ENCODE measurements at regions not wholly inside any gene's neighbourhood (a gene's known extent, or its start where the extent isn't known, plus 50 kb on each side); places are given as distances from the start of the nearest gene placed in this dataset.

DNA sequence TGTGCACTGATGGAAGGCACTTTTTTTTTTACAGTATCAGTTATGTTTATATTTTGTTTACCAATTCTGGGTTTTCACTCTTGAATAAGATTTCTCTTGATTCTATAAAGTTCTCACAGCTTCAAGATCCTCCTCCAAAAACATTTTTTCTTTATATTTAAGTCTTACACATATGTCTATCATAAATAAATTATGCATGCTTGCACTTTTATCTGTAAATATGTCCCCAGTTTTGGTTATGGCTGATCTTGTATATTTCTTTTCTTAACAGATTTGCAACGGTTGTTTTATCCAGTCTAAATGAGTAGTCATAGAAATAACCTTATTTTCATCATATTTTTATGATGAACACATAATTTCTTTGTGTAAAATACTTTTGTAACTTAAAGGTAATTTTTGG, 1456.5 kb downstream of the MRPL39 start:
- Histone ChIP-seq H3K4me1 (no peaks in the 10 kb centered on the region), H3K27ac (no peak overlapping the region), H3K4me3 (no peak overlapping the region), H3K27me3 (no peaks in the 10 kb centered on the region), H3K9me3 (no peaks in the 10 kb centered on the region), H3K36me3 (no peaks in the 10 kb centered on the region)
- intact Hi-C loops (cut with DNase I): no loop called here
- no peak for DNase-seq (ENCODE audit: extremely low spot score in 2 of 2)
- TF ChIP-seq, protein P1, sequence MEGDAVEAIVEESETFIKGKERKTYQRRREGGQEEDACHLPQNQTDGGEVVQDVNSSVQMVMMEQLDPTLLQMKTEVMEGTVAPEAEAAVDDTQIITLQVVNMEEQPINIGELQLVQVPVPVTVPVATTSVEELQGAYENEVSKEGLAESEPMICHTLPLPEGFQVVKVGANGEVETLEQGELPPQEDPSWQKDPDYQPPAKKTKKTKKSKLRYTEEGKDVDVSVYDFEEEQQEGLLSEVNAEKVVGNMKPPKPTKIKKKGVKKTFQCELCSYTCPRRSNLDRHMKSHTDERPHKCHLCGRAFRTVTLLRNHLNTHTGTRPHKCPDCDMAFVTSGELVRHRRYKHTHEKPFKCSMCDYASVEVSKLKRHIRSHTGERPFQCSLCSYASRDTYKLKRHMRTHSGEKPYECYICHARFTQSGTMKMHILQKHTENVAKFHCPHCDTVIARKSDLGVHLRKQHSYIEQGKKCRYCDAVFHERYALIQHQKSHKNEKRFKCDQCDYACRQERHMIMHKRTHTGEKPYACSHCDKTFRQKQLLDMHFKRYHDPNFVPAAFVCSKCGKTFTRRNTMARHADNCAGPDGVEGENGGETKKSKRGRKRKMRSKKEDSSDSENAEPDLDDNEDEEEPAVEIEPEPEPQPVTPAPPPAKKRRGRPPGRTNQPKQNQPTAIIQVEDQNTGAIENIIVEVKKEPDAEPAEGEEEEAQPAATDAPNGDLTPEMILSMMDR (IDR thresholded peaks at IDR 0.05): no peak
- no peak for TF ChIP-seq POLR2A (IDR thresholded peaks at IDR 0.05)
- TF ChIP-seq POLR2AphosphoS5 (IDR thresholded peaks at IDR 0.05; ENCODE audit: insufficient read depth in 1 of 2, low read depth in 1 of 2): no peak

DNA sequence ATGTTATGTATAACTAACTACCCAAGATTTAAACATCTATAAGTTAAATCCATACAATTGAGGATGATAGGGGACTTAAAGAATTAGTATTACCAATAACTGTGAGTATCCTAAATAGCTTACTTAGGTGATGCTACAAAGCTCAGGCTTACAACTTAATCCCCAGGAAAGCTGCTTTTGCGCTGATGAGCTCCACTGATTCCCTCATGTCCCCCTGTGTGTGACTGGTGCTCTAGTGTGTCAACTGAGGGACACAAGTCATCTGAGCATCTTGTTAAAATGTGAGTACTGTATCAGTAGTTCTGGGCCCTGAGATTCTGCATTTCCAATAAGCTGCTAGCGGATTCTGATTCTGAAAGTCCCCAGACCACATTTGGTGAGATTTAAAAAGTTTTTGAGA, 1458.8 kb downstream of the MRPL39 start:
- no peaks in the 10 kb centered on the region for H3K9me3 ChIP-seq
- no peaks in the 10 kb centered on the region for H3K27me3 ChIP-seq
- no peaks in the 10 kb centered on the region for H3K4me1 ChIP-seq
- no peak overlapping the region for H3K4me3 ChIP-seq
- no peak for DNase-seq (ENCODE audit: extremely low spot score in 2 of 2)
- H3K27ac ChIP-seq: no peak overlapping the region
- no peaks in the 10 kb centered on the region for H3K36me3 ChIP-seq
- intact Hi-C loops (cut with DNase I): no loop called here
- no peak for TF ChIP-seq POLR2A (IDR thresholded peaks at IDR 0.05)
- no peak for TF ChIP-seq POLR2AphosphoS5 (IDR thresholded peaks at IDR 0.05; ENCODE audit: insufficient read depth in 1 of 2, low read depth in 1 of 2)
- TF ChIP-seq, protein P1 (IDR thresholded peaks at IDR 0.05): no peak

DNA sequence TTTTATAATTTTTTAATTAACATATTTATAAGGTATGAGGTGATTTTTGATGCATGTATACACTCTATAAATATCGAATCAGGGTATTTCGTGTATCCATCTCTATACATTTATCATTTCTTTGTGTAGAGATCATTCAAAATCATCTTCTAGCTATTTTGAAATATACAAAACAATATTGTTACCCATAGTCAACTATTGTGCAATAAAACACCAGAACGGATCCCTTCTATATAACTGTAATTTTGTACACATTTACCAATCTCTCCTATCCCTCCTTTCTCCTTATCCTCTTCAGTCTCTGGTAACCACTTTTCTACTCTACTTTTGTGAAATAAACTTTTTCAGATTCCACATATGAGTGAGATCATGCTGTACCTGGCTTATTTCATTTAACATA, 1459.6 kb downstream of the MRPL39 start:
- H3K27ac ChIP-seq: no peak overlapping the region
- no peaks in the 10 kb centered on the region for H3K9me3 ChIP-seq
- intact Hi-C loops (cut with DNase I): no loop called here
- TF ChIP-seq, protein P1 (IDR thresholded peaks at IDR 0.05): no peak
- TF ChIP-seq POLR2AphosphoS5 (IDR thresholded peaks at IDR 0.05; ENCODE audit: insufficient read depth in 1 of 2, low read depth in 1 of 2): no peak
- no peak for TF ChIP-seq POLR2A (IDR thresholded peaks at IDR 0.05)
- H3K4me3 ChIP-seq: no peak overlapping the region
- H3K36me3 ChIP-seq: no peaks in the 10 kb centered on the region
- DNase-seq (ENCODE audit: extremely low spot score in 2 of 2): no peak
- no peaks in the 10 kb centered on the region for H3K27me3 ChIP-seq
- no peaks in the 10 kb centered on the region for H3K4me1 ChIP-seq

DNA sequence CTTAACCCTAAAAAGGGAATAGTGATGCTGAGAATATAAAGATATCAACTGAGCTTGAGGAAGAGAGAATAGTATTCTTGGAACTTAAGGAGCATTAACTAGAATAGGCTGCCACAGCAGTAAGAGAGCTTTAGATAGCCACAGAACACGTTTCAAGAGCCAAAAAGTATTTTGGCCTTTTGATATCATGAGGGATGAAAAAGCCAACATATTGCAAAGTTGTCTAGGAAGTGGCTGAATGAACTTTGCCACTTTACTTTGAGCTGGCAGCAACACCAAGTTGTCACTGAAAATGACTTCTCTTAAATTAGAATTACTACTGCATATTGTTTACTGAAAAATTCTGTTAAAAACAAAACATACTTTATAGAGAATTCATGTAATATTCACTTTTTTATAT, 1476.2 kb downstream of the MRPL39 start:
- intact Hi-C loops (cut with DNase I): no loop called here
- H3K27me3 ChIP-seq: no peaks in the 10 kb centered on the region
- no peak for TF ChIP-seq POLR2AphosphoS5 (IDR thresholded peaks at IDR 0.05; ENCODE audit: insufficient read depth in 1 of 2, low read depth in 1 of 2)
- TF ChIP-seq, protein P1 (IDR thresholded peaks at IDR 0.05): no peak
- no peak for TF ChIP-seq POLR2A (IDR thresholded peaks at IDR 0.05)
- H3K4me3 ChIP-seq: no peak overlapping the region
- DNase-seq (ENCODE audit: extremely low spot score in 2 of 2): no peak
- H3K36me3 ChIP-seq: no peaks in the 10 kb centered on the region
- H3K27ac ChIP-seq: no peak overlapping the region
- H3K9me3 ChIP-seq: no peaks in the 10 kb centered on the region
- no peaks in the 10 kb centered on the region for H3K4me1 ChIP-seq

DNA sequence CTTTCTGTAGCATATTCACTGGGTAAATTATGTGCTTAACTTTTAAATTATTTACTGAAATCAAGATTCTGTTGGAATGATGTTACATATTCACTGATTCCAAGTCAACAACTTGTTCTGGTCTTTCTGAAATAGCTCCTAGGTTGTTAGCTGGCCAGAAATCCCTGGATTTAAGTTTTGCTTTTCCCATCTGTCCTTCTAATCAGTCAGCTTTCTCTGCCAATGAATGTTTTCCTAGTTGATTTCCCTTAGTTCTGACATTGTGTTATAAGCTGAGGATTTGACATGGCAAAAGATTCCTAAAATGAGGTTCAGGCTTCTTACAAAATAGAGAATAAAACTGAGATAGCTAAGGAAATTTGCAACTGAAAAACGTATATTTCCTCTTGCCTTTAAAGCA, 1479.6 kb downstream of the MRPL39 start:
- Histone ChIP-seq H3K4me3 (no peak overlapping the region), H3K36me3 (no peaks in the 10 kb centered on the region), H3K4me1 (no peaks in the 10 kb centered on the region), H3K27me3 (no peaks in the 10 kb centered on the region), H3K27ac (no peak overlapping the region), H3K9me3 (no peaks in the 10 kb centered on the region)
- TF ChIP-seq POLR2AphosphoS5 (IDR thresholded peaks at IDR 0.05; ENCODE audit: insufficient read depth in 1 of 2, low read depth in 1 of 2) (no peak), POLR2A (IDR thresholded peaks at IDR 0.05) (no peak)
- TF ChIP-seq, protein P1 (IDR thresholded peaks at IDR 0.05): no peak
- DNase-seq (ENCODE audit: extremely low spot score in 2 of 2): no peak
- intact Hi-C loops (cut with DNase I): no loop called here

Data from vagina (tissue), 2 donors.